HepG2 (cell line): ENCODE measurements at regions not wholly inside any gene's neighbourhood (a gene's known extent, or its start where the extent isn't known, plus 50 kb on each side); places are given as distances from the start of the nearest gene placed in this dataset.

Experiments
- ARHGAP35 ChIP-seq: sonication (generic); formaldehyde crosslinking; IDR thresholded peaks from 2 replicates; pipeline ENCODE4 v1.9.0; 2022; ENCODE audit warnings: mild to moderate bottlenecking, inconsistent platforms, moderate library complexity, missing genetic modification reagents, borderline replicate concordance
- CREM ChIP-seq, 2 experiments: sonication (generic) in 1 of 2; formaldehyde crosslinking in 1 of 2; IDR thresholded peaks; 2 replicates each; pipeline versions ENCODE4 v1.4.0 to v1.6.1; 2016 to 2020; ENCODE audit warnings: antibody characterized with exemption in 1 of 2, mild to moderate bottlenecking in 1 of 2, missing genetic modification reagents in 1 of 2
- EP300 ChIP-seq, 3 experiments: sonication (generic) in 1 of 3; formaldehyde crosslinking in 1 of 3; IDR thresholded peaks; 2 replicates each; pipeline versions ENCODE4 v1.5.1 to v1.6.1; 2011 to 2020; ENCODE audit warnings: low read depth in 2 of 3, low read length in 2 of 3, borderline replicate concordance in 1 of 3, improper control_type of control experiment in 1 of 3, mild to moderate bottlenecking in 1 of 3, missing genetic modification reagents in 1 of 3, moderate library complexity in 1 of 3
- MAFF ChIP-seq: IDR thresholded peaks from 2 replicates; pipeline ENCODE4 v1.6.1; 2011; ENCODE audit warnings: low read depth, low read length, improper control_type of control experiment
- NFATC3 ChIP-seq: sonication (generic); formaldehyde crosslinking; IDR thresholded peaks from 2 replicates; pipeline ENCODE4 v1.5.1; 2020; ENCODE audit warnings: mild to moderate bottlenecking, missing genetic modification reagents
- POLR2A ChIP-seq, 2 experiments: IDR thresholded peaks; 2 replicates each; pipeline ENCODE4 v1.6.1; 2011; ENCODE audit warnings: low read depth in 2 of 2, low read length in 2 of 2, mild to moderate bottlenecking in 1 of 2, moderate library complexity in 1 of 2; ENCODE audit not compliant: insufficient read depth in 1 of 2
- RFX1 ChIP-seq: fragments of 450-650 bp; IDR thresholded peaks from 2 replicates; pipeline ENCODE4 v1.6.1; 2017
- SIN3A ChIP-seq: IDR thresholded peaks from 2 replicates; pipeline ENCODE4 v1.6.1; 2011; ENCODE audit warnings: low read depth, mild to moderate bottlenecking, control low read depth, low read length, borderline replicate concordance

GRCh38 chrX:43166874-43167273, 388.9 kb upstream of the PPP1R2C start:
- TF ChIP-seq POLR2A (IDR thresholded peaks at IDR 0.05; ENCODE audit: insufficient read depth in 1 of 2, low read depth in 2 of 2, low read length in 2 of 2) (no peak), SIN3A (no peak), ARHGAP35 (CRISPR knock-in tag) (no peak), MAFF (no peak), NFATC3 (CRISPR knock-in tag) (no peak), EP300 (IDR thresholded peaks at IDR 0.05; ENCODE audit: low read depth in 2 of 2, low read length in 2 of 2) (no peak), EP300 (CRISPR knock-in tag; IDR thresholded peaks at IDR 0.05; ENCODE audit: borderline replicate concordance) (no peak), CREM (IDR thresholded peaks at IDR 0.05) (no peak), CREM (CRISPR knock-in tag; IDR thresholded peaks at IDR 0.05) (no peak), RFX1 (no peak)
